ENCODE measurements at regions not wholly inside any gene's neighbourhood (a gene's known extent, or its start where the extent isn't known, plus 50 kb on each side); places are given as distances from the start of the nearest gene placed in this dataset.

GRCh38 chrX:140917354-140918115 is 84.9 kb upstream of the SPANXB1 start:
- DNase-seq (ENCODE audit: low read depth), result no peak

DNA sequence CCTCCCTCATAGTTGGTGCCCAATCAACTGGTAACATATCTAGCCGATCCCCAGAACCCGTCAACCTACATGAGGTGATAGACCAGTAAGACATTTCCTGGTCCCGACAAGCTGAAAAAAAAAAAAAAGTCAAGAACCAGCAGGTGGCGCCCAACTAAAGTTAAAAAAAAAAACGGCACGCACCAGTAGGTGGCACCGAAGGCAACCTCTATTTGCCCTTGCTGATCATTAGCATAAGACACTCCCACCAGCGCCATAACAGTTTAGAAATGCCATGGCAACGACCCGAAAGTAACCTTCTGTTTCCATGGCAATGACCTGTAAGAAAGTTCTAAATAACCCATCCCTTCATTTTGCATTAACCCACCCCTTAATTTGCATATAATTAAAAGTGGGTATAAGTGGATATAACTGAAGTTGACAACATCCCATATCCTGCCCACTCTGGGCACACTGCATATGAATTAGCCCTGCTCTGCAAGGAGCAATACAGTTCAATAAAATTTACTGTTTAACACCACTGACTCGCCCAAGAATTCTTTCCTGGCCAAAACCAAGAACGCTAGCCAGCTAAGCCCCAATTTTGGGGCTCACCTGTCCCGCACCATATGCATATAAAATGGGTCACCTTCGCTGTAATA is 83.9 kb upstream of the SPANXB1 start:
- peak; percentile 59 for TF ChIP-seq CTCF (IDR thresholded peaks at IDR 0.05; ENCODE audit: low read length, missing control alignments)
- no peak overlapping the region for H3K4me3 ChIP-seq (replicated peaks; ENCODE audit: low read depth, low read length)
- peak; percentile 77 for DNase-seq (ENCODE audit: low read depth)

More at GRCh38 chrX:140917354-140918115, 84.9 kb upstream of the SPANXB1 start:
- no peak for TF ChIP-seq CTCF (IDR thresholded peaks at IDR 0.05; ENCODE audit: low read length, missing control alignments)
- H3K4me3 ChIP-seq (replicated peaks; ENCODE audit: low read depth, low read length), result no peak overlapping the region

DNA sequence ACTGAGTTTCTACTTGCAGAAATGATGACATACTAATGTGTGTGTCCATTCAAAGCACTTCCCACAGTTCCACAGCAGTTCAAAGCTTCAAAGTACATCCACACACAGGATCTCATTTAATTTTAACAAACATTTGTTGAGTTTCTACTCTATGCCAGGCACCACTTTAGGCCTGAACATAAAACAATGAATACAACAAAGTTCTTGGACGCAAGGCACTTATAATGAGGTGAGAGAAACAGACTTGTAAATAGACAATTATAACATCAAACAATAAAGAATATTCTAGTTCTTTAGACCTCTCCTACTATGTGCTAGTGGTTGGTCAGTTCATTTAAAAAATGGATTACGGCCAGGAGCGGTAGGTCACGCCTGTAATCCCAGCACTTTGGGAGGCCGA is 82.0 kb upstream of the SPANXB1 start:
- no peak for TF ChIP-seq CTCF (IDR thresholded peaks at IDR 0.05; ENCODE audit: low read length, missing control alignments)
- no peak overlapping the region for H3K4me3 ChIP-seq (replicated peaks; ENCODE audit: low read depth, low read length)
- DNase-seq (ENCODE audit: low read depth), result no peak

GRCh38 chrX:140923118-140923517 is 79.3 kb upstream of the SPANXB1 start:
- no peak for TF ChIP-seq CTCF (IDR thresholded peaks at IDR 0.05; ENCODE audit: low read length, missing control alignments)
- no peak overlapping the region for H3K4me3 ChIP-seq (replicated peaks; ENCODE audit: low read depth, low read length)
- DNase-seq (ENCODE audit: low read depth), result no peak

- DNase-seq (ENCODE audit: low read depth), result no peak
- no peak overlapping the region for H3K4me3 ChIP-seq (replicated peaks; ENCODE audit: low read depth, low read length)
- no peak for TF ChIP-seq CTCF (IDR thresholded peaks at IDR 0.05; ENCODE audit: low read length, missing control alignments)
Measured at GRCh38 chrX:140928739-140929138, 73.7 kb upstream of the SPANXB1 start.

DNA sequence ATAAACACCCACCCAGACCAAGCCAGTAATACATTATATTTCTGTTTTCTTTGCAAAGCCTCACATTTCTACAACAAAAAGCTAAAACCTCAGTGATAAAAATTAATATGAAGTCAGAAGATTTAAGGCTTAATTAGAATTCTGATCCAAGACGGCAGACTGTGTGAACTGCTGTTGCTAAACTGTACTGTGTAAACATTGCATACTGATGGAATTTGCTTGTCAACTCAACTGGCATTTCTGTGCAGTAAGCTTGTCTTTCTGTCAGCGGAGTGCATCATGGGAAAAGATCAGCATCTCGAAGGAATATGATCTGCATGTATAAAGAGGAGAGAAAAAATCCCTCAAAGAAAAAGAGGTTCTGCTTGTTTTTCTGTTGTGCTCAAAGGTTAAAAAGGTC is 69.4 kb upstream of the SPANXB1 start:
- DNase-seq (ENCODE audit: low read depth), result no peak
- H3K4me3 ChIP-seq (replicated peaks; ENCODE audit: low read depth, low read length), result no peak overlapping the region
- TF ChIP-seq CTCF (IDR thresholded peaks at IDR 0.05; ENCODE audit: low read length, missing control alignments), result no peak
